ENCODE measurements at regions not wholly inside any gene's neighbourhood (a gene's known extent, or its start where the extent isn't known, plus 50 kb on each side); places are given as distances from the start of the nearest gene placed in this dataset.

DNA sequence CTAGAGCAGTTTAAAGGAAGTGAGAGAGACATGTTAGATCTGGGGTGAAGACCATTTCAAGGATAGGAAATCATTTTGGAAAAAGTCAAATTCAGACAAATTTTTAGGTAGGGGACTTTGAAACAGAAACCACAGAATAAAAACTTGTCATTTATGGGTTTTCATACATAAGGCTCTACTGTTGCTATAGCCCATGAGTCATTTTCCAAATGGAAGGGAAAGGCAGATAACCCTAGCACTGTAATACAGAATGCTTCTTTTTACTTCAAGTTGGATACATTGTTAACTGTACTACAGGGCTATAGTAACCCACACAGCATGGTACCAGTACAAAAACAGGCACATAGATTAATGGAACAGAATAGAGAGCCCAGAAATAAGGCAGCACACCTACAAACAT lies 455.4 kb downstream of the EBF1 start:
- DNase-seq, result no peak

DNA sequence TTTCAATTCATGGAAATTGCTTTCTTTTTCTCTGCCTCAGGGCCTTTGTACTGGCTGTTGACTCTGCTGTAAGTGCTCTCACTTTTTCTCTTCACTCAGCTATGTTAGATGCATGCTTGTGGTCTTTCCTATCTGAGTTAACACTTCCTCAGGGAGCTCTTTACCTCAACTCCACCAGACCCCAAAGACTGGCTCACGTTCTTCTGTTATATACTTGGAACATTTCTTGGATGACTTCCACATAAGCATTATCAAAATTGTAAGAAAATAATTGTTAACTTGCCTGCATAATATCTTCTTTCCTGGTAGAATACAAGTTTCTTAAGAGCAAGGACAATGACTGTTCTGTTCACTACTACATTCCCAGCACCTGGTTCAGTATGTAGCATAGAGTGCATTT lies 455.9 kb downstream of the EBF1 start:
- no peak for DNase-seq

DNA sequence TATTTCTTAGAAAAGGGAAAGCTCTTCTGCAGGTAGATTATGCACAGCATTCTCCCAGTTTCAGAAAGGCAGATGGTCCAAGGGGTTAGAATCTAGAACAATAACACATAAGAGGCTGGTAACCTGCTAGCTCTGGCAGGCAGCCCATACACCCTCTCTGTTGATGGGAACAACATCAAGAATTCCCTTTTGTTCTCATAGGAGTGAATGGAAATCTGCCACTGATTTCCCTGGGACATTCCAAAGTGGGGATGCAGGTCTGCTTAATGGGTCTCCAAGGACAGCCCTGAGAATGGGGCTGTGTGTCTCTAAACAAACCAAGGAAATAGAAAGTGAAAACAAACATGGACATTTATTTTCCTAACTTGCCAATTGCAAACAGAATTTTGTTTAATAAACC lies 456.8 kb downstream of the EBF1 start:
- no peak for DNase-seq

DNA sequence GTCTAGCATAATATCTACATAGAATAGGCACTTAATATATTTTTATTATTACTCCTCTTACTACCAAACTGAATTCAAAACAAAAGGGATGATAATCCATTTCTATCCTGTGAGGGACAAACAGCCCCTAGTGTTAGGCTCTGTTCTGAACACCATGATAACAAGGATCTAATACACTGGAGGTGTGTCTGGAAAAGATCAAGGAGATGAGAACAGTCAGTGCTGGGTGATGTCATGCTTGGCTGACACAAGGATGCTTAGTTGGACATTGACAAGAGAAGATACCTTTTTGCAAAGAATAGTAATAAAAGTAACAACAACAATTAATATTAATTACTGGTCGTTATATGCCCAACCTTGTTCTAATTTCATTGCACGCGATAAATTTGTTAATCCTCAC lies 458.7 kb downstream of the EBF1 start:
- no peak for DNase-seq

DNA sequence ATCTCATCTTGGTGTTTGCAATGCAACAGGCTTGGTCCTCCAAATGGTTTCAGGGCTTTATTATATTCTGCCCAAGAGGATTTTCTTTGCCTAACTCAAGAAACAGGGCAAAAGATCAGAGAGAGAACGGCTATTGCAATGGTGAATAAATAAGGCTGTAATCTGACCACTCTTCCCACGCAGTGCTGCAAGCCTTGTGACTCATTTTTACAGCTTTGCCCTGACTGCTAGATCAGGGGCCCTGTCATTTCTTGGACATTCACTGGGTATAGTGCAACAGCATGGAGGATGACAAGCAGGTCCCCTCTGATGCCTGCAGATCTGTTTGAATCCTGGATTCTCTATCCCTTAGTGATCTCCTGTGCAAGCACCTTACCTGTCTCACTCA lies 459.1 kb downstream of the EBF1 start:
- DNase-seq, result no peak

DNA sequence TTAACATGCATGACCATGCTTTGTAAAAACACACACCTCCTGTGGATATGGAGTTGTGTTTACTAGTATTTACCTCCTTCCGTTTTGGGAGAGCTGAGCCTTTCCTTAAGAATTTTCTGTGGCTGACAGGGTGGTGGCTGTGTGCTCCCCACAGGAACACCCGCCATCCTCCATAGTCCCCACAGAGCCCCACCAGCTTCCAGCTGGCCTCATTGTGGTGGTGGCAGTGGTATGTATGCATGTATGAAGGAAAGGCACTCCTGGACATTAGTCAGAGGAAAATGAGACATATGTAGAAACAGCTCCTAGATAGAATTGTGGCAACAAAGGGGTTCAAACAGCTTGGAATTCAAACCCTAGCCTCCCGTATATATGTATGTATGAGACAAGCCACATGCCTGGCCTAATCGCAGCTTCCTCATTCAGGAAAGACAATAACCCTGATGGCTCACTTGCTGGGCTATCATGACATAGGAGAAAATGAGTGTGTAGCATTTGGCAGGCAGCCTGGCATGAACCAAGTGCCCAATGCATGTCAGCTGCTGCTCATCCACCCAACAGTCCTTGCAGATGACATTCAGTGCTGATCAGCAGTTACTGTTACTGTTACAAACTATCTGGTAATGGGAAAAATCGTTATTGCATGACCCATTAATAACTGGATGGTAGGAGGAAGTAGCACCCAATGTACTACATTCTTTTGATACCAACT lies 459.7 kb downstream of the EBF1 start:
- DNase-seq, result no peak

DNA sequence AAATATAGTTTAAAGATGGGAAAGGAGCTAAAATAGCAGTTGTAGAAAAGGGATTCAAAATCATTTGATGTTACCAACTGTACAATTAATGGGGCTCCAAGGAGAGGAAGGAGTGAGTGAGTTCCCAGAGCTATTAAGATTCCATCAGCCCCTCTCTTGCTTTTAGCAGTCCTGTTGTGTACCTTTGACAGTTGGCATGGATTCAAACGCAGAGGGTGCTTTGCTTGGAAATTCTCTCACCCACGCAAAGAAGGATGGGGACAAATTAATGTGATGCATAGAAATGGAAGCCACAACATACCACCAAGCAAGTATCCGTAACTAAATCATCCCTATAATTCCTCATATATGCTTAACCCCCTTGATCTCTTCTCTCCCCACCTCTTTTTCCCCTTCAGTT lies 461.3 kb downstream of the EBF1 start:
- DNase-seq, result no peak

DNA sequence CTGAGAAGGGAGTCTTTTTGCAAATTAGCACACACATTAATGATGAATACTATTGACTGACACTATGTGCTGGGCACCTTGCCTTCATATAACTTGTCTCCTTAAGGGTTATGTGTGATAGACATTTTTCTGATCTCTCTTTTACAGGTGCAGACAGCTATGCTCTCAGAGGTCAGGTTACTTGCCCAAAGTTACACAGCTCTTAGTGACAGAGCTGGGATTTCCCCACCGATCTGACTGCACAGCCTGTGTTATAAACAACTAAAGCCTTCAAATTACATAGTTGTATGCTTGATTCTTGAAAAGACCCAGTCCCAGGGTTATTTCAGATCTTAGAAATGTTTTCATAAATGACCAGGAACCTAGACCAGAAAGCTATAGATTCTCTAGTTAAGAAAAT lies 462.7 kb downstream of the EBF1 start:
- no peak for DNase-seq

DNA sequence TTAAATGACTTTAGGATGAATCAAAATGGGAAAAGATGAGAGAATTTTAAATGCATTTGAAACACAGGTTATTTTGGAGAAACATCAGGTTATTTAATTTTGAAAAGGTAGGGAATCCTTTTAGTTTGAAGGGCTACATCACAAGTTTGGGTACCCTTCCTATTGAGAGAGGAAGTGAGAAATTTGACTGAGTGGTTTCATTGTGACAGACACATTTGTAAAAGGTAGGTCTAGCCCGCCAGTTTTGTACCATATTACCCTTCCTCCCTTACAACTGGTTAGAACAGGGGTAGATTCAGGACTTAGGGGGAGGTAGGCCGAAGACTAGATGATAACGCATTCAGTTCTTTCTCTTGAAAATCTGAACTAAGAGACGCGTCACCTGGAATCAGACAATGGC lies 464.2 kb downstream of the EBF1 start:
- no peak for DNase-seq

DNA sequence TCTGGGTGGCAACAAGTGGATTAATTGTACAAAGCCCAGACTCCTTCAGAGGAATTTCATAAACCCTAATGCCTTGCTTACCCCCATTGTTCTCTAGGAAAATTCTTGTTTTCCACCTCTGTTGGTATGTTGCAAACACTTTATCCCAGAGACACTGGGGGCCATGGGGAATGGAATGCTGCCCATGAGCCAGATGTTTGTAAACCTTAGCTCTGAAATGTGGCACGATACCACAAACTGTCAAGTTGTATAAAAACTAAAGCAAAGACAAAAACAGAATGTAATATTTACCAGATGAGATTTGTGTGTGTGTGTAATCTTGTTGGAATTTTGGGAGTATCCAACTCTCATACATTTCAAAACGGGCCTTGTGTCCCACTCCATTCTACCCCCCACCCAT lies 465.0 kb downstream of the EBF1 start:
- no peak for DNase-seq

DNA sequence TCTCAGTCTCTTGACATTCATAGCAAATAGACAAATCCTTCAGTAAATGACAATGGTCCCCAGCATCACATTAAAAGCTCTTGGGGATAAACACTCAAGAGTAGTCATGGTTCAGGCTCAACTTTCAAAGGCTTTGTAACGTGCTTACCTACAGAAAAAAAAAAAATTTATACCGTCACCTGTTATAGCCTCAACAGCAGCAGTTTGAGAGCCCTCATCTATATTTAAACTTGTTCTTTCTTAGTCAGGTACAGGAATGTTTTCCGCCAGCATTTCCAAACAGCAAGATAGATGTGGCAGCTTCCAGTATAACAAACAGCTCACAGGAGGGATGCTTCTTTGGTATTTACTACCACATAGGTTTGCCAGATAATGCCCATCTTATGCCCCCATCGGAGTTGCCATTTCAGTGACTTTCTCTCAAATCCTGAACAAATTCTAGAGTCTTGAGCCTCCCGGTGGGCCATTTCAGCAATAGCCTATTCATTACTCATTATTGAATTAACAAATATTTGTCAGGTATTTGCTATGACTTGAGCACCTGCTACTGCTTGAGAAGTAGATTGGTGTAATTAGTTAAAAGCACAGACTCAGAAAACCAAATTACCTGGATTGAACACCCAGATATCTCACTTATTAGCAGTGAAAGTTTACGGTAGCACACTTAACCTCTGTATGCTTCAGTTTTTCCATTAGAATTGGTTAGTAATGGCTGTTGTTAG lies 470.0 kb downstream of the EBF1 start:
- no peak for DNase-seq

DNA sequence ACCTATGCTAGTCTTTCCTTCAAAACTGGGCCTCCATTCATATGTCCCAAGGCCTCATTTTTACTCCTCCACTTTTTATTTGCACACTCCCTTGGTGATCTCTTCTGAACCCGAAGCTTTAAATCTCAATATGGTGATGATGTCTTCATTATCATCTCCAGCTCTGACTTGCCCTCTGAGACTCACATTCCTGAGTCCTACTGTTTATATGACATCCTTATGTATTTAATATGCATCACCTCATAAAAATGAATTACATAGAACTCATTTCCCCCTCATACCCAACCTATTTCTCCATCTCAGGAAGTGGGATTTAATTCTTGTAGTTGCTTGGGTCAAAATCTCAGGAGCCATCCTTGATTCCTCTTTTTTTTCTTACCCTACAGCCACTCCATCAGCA lies 473.0 kb downstream of the EBF1 start:
- DNase-seq, result no peak

DNA sequence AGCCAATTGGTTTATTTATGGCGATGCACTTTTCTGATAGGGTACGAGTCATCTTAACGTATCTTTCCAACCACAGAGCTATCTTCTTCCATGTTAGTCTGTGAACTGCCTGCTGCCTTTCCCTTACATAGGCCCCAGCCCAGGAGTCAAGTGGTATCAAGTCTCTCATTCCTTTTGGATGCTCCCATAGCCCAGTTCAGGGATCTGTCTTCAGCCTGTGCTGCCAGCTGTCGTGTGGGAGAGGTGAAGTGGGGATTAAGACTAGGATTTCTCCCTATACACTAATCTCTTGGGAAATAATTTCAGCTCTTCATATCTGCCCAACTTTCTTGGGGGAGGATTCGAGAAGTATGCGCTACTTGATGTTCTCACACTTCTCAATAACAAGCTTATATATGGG lies 475.7 kb downstream of the EBF1 start:
- no peak for DNase-seq

DNA sequence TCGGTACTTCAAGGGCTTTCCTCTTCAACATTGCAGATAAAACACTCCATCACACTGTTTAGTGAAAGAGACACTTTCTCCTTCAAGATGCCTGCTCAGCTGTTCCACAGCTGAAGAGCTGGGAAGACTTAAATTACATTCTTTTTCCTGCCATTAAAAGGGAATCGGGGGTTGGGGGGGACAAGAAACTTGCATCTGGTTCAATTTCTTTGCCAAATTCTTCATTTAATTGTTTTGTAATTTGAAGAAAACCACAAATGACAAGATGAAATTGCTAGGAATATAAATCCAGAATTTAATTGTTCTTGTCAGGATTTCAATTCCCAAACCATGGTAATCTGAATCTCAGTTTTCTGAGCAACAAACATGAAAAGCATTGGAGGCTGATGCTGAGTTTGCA lies 478.3 kb downstream of the EBF1 start:
- DNase-seq, result no peak

DNA sequence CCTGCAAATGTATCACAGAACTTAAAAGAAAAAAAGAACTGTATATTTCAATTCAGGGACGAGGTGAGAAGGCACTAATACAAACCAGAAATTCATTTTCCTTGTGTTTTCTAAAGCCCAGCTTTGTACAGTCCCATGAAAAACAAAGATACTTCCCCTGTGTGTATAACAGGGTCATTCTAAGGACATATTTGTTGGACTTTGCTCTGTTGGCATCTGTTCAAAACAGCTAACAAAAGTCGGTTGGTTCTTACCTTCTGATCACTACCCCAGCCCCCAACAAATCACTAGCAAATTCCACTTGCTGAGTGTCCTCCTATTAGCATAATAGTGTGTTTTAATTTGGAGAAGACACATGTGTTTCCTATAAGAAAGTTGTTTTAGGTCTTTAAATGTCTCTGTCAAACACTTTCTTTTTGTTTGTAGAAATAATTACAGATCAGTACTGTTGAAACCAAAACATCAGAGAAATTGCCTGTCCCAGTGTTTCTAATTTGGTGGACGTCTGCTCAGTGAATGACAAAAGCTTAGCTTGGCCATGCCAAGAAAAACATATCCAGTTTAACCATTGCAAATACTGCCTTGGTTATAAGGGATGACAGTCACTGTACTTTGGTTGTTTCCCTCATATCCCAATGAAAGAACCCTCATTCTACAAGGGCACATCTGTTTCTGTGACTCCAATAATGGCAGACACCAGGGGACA lies 480.5 kb downstream of the EBF1 start:
- DNase-seq, result no peak

DNA sequence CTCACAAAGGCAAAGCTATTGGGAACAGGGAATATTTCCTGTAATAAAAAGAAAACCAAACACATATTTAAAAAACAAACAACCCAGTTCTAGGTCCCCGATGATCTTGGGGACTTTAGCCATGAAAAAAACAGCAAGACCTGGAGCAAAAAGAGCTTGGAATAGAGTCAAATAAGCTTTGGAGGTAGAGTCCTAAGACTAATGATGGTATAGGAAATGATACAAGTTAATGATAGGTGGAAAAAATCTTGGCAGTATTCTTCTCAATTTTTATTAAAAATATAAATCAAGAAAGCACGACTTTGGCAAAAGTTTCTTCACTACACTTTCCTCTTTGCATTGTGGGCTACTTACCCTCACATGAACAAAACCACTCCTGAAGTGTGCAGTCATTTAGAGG lies 481.5 kb downstream of the EBF1 start:
- DNase-seq, result no peak

DNA sequence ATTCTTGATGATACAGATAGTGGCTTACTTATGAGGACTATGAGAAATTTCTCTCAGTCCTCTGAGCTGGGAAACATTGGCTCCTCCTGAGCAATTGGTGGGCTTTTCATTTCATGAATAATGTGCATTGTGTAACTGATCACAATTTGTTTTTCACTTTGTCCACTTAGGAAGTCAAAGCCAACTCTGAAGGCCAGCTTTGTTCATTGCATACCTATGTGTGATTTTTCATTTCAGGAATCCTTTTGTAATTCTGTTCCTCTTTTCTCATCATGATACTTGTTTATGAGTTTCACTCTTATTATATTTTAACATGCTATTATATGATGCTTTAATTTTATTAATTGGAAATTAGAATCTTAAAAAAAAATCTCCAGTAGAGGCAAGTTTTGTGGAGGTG lies 483.0 kb downstream of the EBF1 start:
- no peak for DNase-seq

DNA sequence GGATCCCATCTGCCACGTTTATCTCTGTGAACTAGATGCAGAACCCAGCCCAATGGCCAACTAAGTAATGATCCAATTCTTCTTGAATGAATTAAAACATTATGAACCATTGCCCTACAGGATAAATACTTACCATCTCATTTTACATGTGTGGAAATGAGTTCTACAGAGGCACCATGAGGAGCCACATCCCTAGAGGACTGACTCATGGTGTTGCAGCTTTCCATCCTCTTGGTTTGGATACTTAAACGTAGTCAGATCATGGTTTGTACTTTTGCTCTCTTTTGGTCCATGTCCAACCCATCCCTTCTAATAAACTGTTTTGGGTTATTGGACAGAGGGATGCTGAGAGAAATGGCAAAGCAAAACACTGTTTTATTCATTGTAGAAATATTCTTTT lies 484.8 kb downstream of the EBF1 start:
- DNase-seq, result no peak

DNA sequence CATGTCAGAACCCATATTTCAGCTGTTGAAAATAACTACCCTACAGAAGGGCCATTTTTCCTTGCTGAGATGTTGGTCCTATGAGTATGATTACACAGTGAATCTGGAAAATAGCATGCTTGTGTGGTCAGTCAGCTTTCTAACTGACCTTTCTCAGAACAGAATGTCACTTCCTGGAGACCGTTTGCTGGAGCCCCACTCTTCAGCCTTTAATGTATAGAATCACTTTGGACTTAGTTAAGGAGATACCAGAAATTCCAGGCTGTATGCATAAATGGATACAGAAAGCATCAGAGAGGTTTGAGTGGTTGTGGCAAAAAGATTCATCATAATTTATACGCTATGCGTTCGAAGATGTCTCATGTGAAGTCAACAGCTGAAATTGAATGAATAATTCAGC lies 488.1 kb downstream of the EBF1 start:
- DNase-seq, result no peak

DNA sequence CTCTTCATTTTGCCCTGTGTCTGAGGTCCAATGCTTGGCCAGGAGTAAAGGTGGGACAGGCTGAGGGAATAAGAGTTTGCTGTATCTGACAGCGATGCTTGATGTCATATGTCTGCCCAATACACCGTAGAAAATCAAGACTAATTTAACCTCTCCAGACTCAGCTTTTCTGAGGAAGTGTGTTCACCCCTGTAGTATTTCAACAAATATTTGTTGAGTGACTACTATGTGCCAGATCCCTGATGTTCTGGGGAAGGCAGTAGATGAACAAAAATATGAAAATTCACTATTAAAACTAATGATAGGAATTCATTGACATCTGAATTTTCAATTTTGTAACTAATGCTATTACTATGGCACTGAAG lies 489.7 kb downstream of the EBF1 start:
- DNase-seq, result no peak

DNA sequence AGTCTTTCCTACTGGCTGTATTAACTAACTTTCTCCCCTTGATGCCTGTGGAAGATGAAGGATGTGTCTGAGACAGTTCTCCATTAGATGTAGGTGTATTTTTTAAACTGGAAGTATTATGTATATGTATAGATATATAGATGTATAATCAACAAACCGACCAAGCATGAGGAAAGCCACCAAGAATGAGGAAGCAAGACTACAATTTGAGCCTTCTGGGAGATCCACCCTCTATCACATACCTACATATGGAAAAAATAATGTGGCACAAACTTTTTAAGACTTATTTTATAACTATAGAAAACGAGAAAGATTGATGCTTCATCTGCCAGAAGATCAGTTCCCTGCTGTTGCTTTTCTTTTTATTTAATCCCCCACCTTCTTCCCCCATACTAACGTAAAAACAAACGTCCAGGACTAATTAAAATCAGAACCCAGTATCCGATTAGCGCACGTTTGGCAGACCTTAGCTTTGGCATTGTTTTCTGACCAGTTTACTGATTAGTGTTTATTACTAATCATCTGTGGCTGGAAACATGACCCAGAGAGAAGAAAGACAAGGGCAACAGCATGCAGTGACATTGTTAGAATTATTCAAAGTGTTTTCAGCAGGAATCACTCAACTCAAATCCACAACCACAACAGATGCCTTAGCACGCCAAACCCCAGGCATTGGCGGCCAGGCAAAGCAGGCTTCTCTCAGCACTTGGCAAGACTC lies 490.2 kb downstream of the EBF1 start:
- DNase-seq, result no peak

DNA sequence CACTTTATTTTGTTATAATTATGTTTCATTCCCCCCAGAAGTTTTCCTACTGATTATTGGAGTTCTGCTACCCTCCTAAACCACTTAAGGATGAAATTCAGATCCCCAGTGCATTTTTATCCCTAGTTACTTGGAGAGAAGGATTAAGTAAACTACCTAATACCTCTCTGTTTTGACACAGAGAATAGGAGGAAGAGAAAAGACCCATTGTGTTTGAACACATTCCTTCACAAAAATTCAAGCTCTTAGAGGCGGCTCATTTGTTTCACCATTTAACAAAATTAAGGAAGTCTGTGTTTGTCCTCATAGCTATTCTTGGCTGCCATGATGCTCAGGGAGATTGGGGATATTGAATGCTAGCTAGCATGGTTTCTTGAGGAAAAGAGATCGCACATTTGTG lies 492.6 kb downstream of the EBF1 start:
- DNase-seq, result no peak

DNA sequence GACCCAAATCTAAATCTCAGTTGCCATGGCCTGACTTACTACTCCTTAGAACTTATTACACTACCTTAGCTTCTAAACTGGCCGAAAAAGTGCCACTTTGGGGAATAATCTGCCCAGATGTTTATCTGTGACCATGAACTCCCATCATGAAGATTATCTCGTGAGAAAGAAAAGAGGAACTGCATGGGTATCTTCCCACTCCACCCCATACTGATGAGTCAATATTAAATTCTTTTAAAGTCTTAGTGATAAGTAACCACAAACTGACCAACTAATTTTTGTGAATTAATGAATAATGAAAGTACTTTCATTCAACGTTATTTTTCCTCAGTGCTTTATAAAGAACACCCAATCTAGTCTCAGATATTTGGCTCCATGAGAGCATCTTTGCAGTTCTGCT lies 493.5 kb downstream of the EBF1 start:
- no peak for DNase-seq

DNA sequence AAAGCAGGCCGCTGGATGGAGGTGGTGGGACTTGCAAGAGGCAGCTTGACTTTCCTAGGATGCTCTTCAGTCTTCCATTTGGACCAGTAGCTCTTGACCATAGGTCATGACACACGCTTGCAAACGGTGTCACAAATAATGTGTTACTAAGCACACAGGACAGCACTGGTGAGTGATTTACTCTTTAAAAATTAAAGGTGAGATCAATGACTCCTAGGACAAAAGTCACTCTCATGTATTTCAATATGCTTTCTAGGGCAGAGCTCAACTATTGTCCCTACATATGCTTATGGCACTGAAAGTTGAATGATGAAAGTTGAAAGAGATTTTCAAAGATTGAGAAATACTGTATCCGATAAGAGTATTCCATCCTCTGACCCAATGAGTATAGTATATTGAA lies 496.7 kb downstream of the EBF1 start:
- DNase-seq, result no peak

Measured in OCI-M1 (cell line).